Tibial nerve (tissue), 4 donors: ENCODE measurements at regions not wholly inside any gene's neighbourhood (a gene's known extent, or its start where the extent isn't known, plus 50 kb on each side); places are given as distances from the start of the nearest gene placed in this dataset.

Experiments used
- DNase-seq, 2 donors: peaks; one replicate each; pipeline ENCODE4 v3.0.0-alpha.2; 2019; ENCODE audit warnings: low spot score in 2 of 2
- H3K27ac ChIP-seq, 4 donors: fragments of 200-600 bp; sonication (generic) in 3 of 4; one replicate each; pipeline ENCODE4 v1.5.1; 2017 to 2019; ENCODE audit warnings: mild to moderate bottlenecking in 1 of 4
- H3K27me3 ChIP-seq, 2 donors: fragments of 200-600 bp; sonication (generic) in 1 of 2; one replicate each; pipeline versions ENCODE4 v1.5.1 to v1.6.0; 2017 to 2019
- H3K36me3 ChIP-seq, 3 donors: fragments of 200-600 bp; sonication (generic); one replicate each; pipeline ENCODE4 v1.5.1; 2018 to 2019
- H3K4me1 ChIP-seq, 4 donors: fragments of 200-600 bp; sonication (generic) in 3 of 4; one replicate each; pipeline ENCODE4 v1.5.1; 2017 to 2019
- H3K4me3 ChIP-seq, 4 donors: fragments of 200-600 bp; sonication (generic) in 3 of 4; one replicate each; pipeline ENCODE4 v1.5.1; 2017 to 2019; ENCODE audit warnings: mild to moderate bottlenecking in 1 of 4, moderate library complexity in 1 of 4
- H3K9me3 ChIP-seq, 4 donors: fragments of 200-600 bp; sonication (generic) in 3 of 4; one replicate each; pipeline ENCODE4 v1.5.1; 2017 to 2019
- EP300 ChIP-seq, 2 donors: sonication (generic); formaldehyde crosslinking; IDR thresholded peaks; one replicate each; pipeline ENCODE4 v1.6.1; 2017; ENCODE audit warnings: antibody characterized with exemption in 2 of 2, mild to moderate bottlenecking in 1 of 2
- POLR2A ChIP-seq, 2 donors: fragments of 450-650 bp; IDR thresholded peaks; one replicate each; pipeline ENCODE4 v1.6.1; 2017; ENCODE audit warnings: antibody characterized with exemption in 2 of 2, mild to moderate bottlenecking in 2 of 2, moderate library complexity in 2 of 2
- WGBS, 2 donors: methylation state at CpG; one replicate each; pipeline ENCODE4 v1.1.5; 2018; 5-methylcytosine and 5-hydroxymethylcytosine counted together
- TF ChIP-seq, protein P1 (sequence below), 5 experiments: fragments of 200-600 bp in 3 of 5; fragments of 450-650 bp in 2 of 5; sonication (generic) in 3 of 5; IDR thresholded peaks; one replicate each; pipeline ENCODE4 v1.5.1; 2016 to 2019; ENCODE audit warnings: antibody characterized with exemption in 5 of 5, mild to moderate bottlenecking in 3 of 5, moderate library complexity in 2 of 5

GRCh38 chr5:143732402-143732801 lies 79.6 kb upstream of the HMHB1 start:
- TF ChIP-seq, protein P1, sequence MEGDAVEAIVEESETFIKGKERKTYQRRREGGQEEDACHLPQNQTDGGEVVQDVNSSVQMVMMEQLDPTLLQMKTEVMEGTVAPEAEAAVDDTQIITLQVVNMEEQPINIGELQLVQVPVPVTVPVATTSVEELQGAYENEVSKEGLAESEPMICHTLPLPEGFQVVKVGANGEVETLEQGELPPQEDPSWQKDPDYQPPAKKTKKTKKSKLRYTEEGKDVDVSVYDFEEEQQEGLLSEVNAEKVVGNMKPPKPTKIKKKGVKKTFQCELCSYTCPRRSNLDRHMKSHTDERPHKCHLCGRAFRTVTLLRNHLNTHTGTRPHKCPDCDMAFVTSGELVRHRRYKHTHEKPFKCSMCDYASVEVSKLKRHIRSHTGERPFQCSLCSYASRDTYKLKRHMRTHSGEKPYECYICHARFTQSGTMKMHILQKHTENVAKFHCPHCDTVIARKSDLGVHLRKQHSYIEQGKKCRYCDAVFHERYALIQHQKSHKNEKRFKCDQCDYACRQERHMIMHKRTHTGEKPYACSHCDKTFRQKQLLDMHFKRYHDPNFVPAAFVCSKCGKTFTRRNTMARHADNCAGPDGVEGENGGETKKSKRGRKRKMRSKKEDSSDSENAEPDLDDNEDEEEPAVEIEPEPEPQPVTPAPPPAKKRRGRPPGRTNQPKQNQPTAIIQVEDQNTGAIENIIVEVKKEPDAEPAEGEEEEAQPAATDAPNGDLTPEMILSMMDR (IDR thresholded peaks at IDR 0.05) = no peak
- no peak for TF ChIP-seq POLR2A (IDR thresholded peaks at IDR 0.05)
- TF ChIP-seq EP300 (IDR thresholded peaks at IDR 0.05) = no peak
- no peaks in the 10 kb centered on the region for H3K36me3 ChIP-seq
- no peak overlapping the region for H3K4me3 ChIP-seq
- 52 to 81% methylated on average over 1 of the region's 1 CpG for WGBS, 2 donors
- H3K27me3 ChIP-seq = no peaks in the 10 kb centered on the region
- DNase-seq = no peak
- no peak overlapping the region for H3K27ac ChIP-seq
- H3K4me1 ChIP-seq = peaks cover 0 to 4% (median 0%) of the 10 kb centered on the region in 4 donors
- no peaks in the 10 kb centered on the region for H3K9me3 ChIP-seq

- no peak for DNase-seq
- WGBS, 2 donors = 97 to 99% methylated on average over 3 of the region's 3 CpGs
- H3K9me3 ChIP-seq = peaks cover 0 to 5% (median 0%) of the 10 kb centered on the region in 4 donors
- H3K27ac ChIP-seq = no peak overlapping the region
- TF ChIP-seq EP300 (IDR thresholded peaks at IDR 0.05) (no peak), POLR2A (IDR thresholded peaks at IDR 0.05) (no peak)
- TF ChIP-seq, protein P1 (IDR thresholded peaks at IDR 0.05) = no peak
- no peaks in the 10 kb centered on the region for H3K27me3 ChIP-seq
- H3K4me3 ChIP-seq = no peak overlapping the region
- no peaks in the 10 kb centered on the region for H3K36me3 ChIP-seq
- no peaks in the 10 kb centered on the region for H3K4me1 ChIP-seq
These were observed 81.7 kb upstream of the HMHB1 start for GRCh38 chr5:143730112-143730801.

- Histone ChIP-seq H3K4me1 (no peaks in the 10 kb centered on the region), H3K4me3 (no peak overlapping the region), H3K27ac (no peak overlapping the region), H3K27me3 (no peaks in the 10 kb centered on the region), H3K36me3 (no peaks in the 10 kb centered on the region), H3K9me3 (peaks cover 0 to 13% (median 0%) of the 10 kb centered on the region in 4 donors)
- TF ChIP-seq EP300 (IDR thresholded peaks at IDR 0.05) = no peak
- TF ChIP-seq POLR2A (IDR thresholded peaks at IDR 0.05) = no peak
- TF ChIP-seq, protein P1 (IDR thresholded peaks at IDR 0.05) = no peak
- DNase-seq = no peak
- 81 to 100% methylated on average over 1 of the region's 1 CpG for WGBS, 2 donors
These were observed 82.5 kb upstream of the HMHB1 start for GRCh38 chr5:143729334-143729946.

GRCh38 chr5:143723159-143723558 lies 88.8 kb upstream of the HMHB1 start:
- DNase-seq = no peak
- Histone ChIP-seq H3K27me3 (no peaks in the 10 kb centered on the region), H3K36me3 (no peaks in the 10 kb centered on the region), H3K4me1 (no peaks in the 10 kb centered on the region), H3K27ac (no peak overlapping the region), H3K4me3 (no peak overlapping the region), H3K9me3 (peaks cover 0 to 19% (median 0%) of the 10 kb centered on the region in 4 donors)
- TF ChIP-seq, protein P1 (IDR thresholded peaks at IDR 0.05) = no peak
- TF ChIP-seq EP300 (IDR thresholded peaks at IDR 0.05) (no peak), POLR2A (IDR thresholded peaks at IDR 0.05) (no peak)

- no peak for DNase-seq
- Histone ChIP-seq H3K4me3 (no peak overlapping the region), H3K27me3 (no peaks in the 10 kb centered on the region), H3K4me1 (peaks cover 0 to 6% (median 0%) of the 10 kb centered on the region in 4 donors), H3K27ac (no peak overlapping the region), H3K36me3 (no peaks in the 10 kb centered on the region), H3K9me3 (peaks cover 0 to 19% (median 0%) of the 10 kb centered on the region in 4 donors)
- TF ChIP-seq EP300 (IDR thresholded peaks at IDR 0.05) (no peak), POLR2A (IDR thresholded peaks at IDR 0.05) (no peak)
- TF ChIP-seq, protein P1 (IDR thresholded peaks at IDR 0.05) = no peak
These were observed 90.0 kb upstream of the HMHB1 start for GRCh38 chr5:143721925-143722324.
